Neuronal stem cell (in vitro differentiated cells): ENCODE measurements at regions not wholly inside any gene's neighbourhood (a gene's known extent, or its start where the extent isn't known, plus 50 kb on each side); places are given as distances from the start of the nearest gene placed in this dataset.

Experiments
- DNase-seq: peaks from one replicate; pipeline ENCODE4 v3.0.0-alpha.2; 2013; ENCODE audit warnings: low spot score
- H2AFZ ChIP-seq: one replicate; pipeline ENCODE4 v1.6.1; 2013; ENCODE audit warnings: mild to moderate bottlenecking, low read length, inconsistent platforms
- H2AK5ac ChIP-seq: 2 replicates; pipeline ENCODE4 v1.6.1; 2013; ENCODE audit warnings: low read depth, mild to moderate bottlenecking, inconsistent platforms, low read length, moderate library complexity, mixed read lengths
- H2BK120ac ChIP-seq: 2 replicates; pipeline ENCODE4 v1.6.1; 2013; ENCODE audit warnings: low read depth, mild to moderate bottlenecking, inconsistent platforms, low read length, moderate library complexity, mixed read lengths
- H2BK12ac ChIP-seq: one replicate; pipeline ENCODE4 v1.6.1; 2013; ENCODE audit warnings: low read length, inconsistent platforms
- H2BK15ac ChIP-seq: 2 replicates; pipeline ENCODE4 v1.6.1; 2013; ENCODE audit warnings: mild to moderate bottlenecking, low read length, inconsistent platforms, mixed read lengths
- H2BK5ac ChIP-seq: one replicate; pipeline ENCODE4 v1.6.1; 2013; ENCODE audit warnings: inconsistent platforms, mild to moderate bottlenecking, low read length, moderate library complexity
- H3K14ac ChIP-seq: one replicate; pipeline ENCODE4 v1.6.1; 2013; ENCODE audit warnings: low read length, inconsistent platforms
- H3K18ac ChIP-seq: 2 replicates; pipeline ENCODE4 v1.6.1; 2013; ENCODE audit warnings: low read length, inconsistent platforms
- H3K23ac ChIP-seq: 2 replicates; pipeline ENCODE4 v1.6.1; 2013; ENCODE audit warnings: low read depth, mild to moderate bottlenecking, mixed read lengths, low read length, inconsistent platforms; ENCODE audit not compliant: poor library complexity
- H3K27ac ChIP-seq: replicated peaks from 3 replicates; pipeline ENCODE4 v1.5.1; 2013; ENCODE audit warnings: low read length, inconsistent platforms
- H3K27me3 ChIP-seq, 3 experiments: 2 replicates each; pipeline ENCODE4 v1.6.1; 2013; ENCODE audit warnings: low read length in 3 of 3, mild to moderate bottlenecking in 2 of 3, inconsistent platforms in 1 of 3, low read depth in 1 of 3, mixed read lengths in 1 of 3, moderate library complexity in 1 of 3; ENCODE audit not compliant: control insufficient read depth in 3 of 3, insufficient read depth in 3 of 3
- H3K36me3 ChIP-seq, 2 donors: replicated peaks in 1 of 2; 2 replicates each; pipeline ENCODE4 v1.6.1; 2013; ENCODE audit warnings: low read length in 2 of 2; ENCODE audit not compliant: control insufficient read depth in 2 of 2, insufficient read depth in 2 of 2
- H3K4ac ChIP-seq: 2 replicates; pipeline ENCODE4 v1.6.1; 2013; ENCODE audit warnings: inconsistent platforms, mild to moderate bottlenecking, low read length, moderate library complexity
- H3K4me1 ChIP-seq, 2 donors: 1 replicate in 1 of 2; 2 replicates in 1 of 2; pipeline ENCODE4 v1.6.1; 2013; ENCODE audit warnings: low read length in 2 of 2, low read depth in 1 of 2; ENCODE audit not compliant: control insufficient read depth in 2 of 2, insufficient read depth in 1 of 2
- H3K4me2 ChIP-seq: one replicate; pipeline ENCODE4 v1.6.1; 2013; ENCODE audit warnings: mild to moderate bottlenecking, low read length, inconsistent platforms; ENCODE audit not compliant: insufficient read depth, poor library complexity, severe bottlenecking
- H3K4me3 ChIP-seq, 2 donors: 2 replicates each; pipeline ENCODE4 v1.5.1; 2013; ENCODE audit warnings: low read length in 2 of 2, mild to moderate bottlenecking in 2 of 2, inconsistent platforms in 1 of 2, moderate library complexity in 1 of 2
- H3K79me1 ChIP-seq: one replicate; pipeline ENCODE4 v1.6.1; 2013; ENCODE audit warnings: low read depth, mild to moderate bottlenecking, inconsistent platforms, low read length, moderate library complexity
- H3K9ac ChIP-seq: one replicate; pipeline ENCODE4 v1.6.1; 2013; ENCODE audit warnings: mild to moderate bottlenecking, low read depth, low read length, inconsistent platforms; ENCODE audit not compliant: poor library complexity
- H3K9me3 ChIP-seq, 2 donors: replicated peaks in 1 of 2; 2 replicates each; pipeline versions ENCODE3 to v1.6.1; 2013; ENCODE audit warnings: low read length in 2 of 2, mild to moderate bottlenecking in 2 of 2, inconsistent platforms in 1 of 2, low read depth in 1 of 2, mixed read lengths in 1 of 2, moderate library complexity in 1 of 2; ENCODE audit not compliant: control insufficient read depth in 2 of 2, insufficient read depth in 1 of 2
- H4K8ac ChIP-seq: one replicate; pipeline ENCODE4 v1.6.1; 2013; ENCODE audit warnings: low read depth, mild to moderate bottlenecking, inconsistent platforms, low read length, moderate library complexity
- H4K91ac ChIP-seq: one replicate; pipeline ENCODE4 v1.6.1; 2013; ENCODE audit warnings: low read length, low read depth, mild to moderate bottlenecking, inconsistent platforms; ENCODE audit not compliant: poor library complexity
- WGBS, 2 donors: extraction: QIAGEN DNeasy Blood & Tissue Kit; methylation state at CpG; one replicate each; pipeline ENCODE4 v1.1.7; 2013; ENCODE audit warnings: missing lambda C conversion rate in 2 of 2, mixed read lengths in 1 of 2; ENCODE audit not compliant: insufficient read length in 2 of 2, insufficient replicate concordance in 1 of 2; ENCODE audit errors: extremely low coverage in 2 of 2; 5-methylcytosine and 5-hydroxymethylcytosine counted together

GRCh38 chr5:31047621-31048020 is 145.9 kb upstream of the CDH6 start:
- no peak overlapping the region for H2AK5ac ChIP-seq
- H3K36me3 ChIP-seq, result no peaks in the 10 kb centered on the region
- H4K8ac ChIP-seq, result no peak overlapping the region
- H2BK15ac ChIP-seq, result no peak overlapping the region
- no CpG with 5 or more reads among the region's 2 CpGs for WGBS, 2 donors
- no peak overlapping the region for H3K18ac ChIP-seq
- no peak overlapping the region for H2BK5ac ChIP-seq
- no peak overlapping the region for H2BK12ac ChIP-seq
- H3K27ac ChIP-seq, result no peak overlapping the region
- no peak overlapping the region for H4K91ac ChIP-seq
- no peaks in the 10 kb centered on the region for H3K27me3 ChIP-seq
- H3K14ac ChIP-seq, result no peak overlapping the region
- no peak overlapping the region for H3K4me3 ChIP-seq
- H3K9me3 ChIP-seq, result peaks cover 0 to 1% of the 10 kb centered on the region in 2 donors
- no peak overlapping the region for H3K23ac ChIP-seq
- H3K4ac ChIP-seq, result no peak overlapping the region
- no peak overlapping the region for H3K9ac ChIP-seq
- DNase-seq, result no peak
- H3K4me1 ChIP-seq, result peaks cover 4 to 6% of the 10 kb centered on the region in 2 donors
- no peak overlapping the region for H2BK120ac ChIP-seq
- no peak overlapping the region for H2AFZ ChIP-seq
- H3K79me1 ChIP-seq, result no peaks in the 10 kb centered on the region
- no peak overlapping the region for H3K4me2 ChIP-seq

- Histone ChIP-seq H3K4me1 (peaks cover 4 to 6% of the 10 kb centered on the region in 2 donors), H3K14ac (no peak overlapping the region), H3K9ac (no peak overlapping the region), H3K4me2 (no peak overlapping the region), H3K4ac (no peak overlapping the region), H2AK5ac (no peak overlapping the region), H2BK12ac (no peak overlapping the region), H3K9me3 (peaks cover 0 to 1% of the 10 kb centered on the region in 2 donors), H4K91ac (no peak overlapping the region), H3K79me1 (no peaks in the 10 kb centered on the region), H2BK15ac (no peak overlapping the region), H3K36me3 (no peaks in the 10 kb centered on the region), H2BK5ac (no peak overlapping the region), H3K23ac (no peak overlapping the region), H2AFZ (no peak overlapping the region), H3K27ac (no peak overlapping the region), H3K27me3 (no peaks in the 10 kb centered on the region), H4K8ac (no peak overlapping the region), H3K18ac (no peak overlapping the region), H2BK120ac (no peak overlapping the region), H3K4me3 (no peak overlapping the region)
- no CpG with 5 or more reads among the region's 5 CpGs for whole genome bisulfite sequencing, 2 donors
- DNase-seq, result no peak
Observed at GRCh38 chr5:31047007-31047406, 146.5 kb upstream of the CDH6 start.

DNA sequence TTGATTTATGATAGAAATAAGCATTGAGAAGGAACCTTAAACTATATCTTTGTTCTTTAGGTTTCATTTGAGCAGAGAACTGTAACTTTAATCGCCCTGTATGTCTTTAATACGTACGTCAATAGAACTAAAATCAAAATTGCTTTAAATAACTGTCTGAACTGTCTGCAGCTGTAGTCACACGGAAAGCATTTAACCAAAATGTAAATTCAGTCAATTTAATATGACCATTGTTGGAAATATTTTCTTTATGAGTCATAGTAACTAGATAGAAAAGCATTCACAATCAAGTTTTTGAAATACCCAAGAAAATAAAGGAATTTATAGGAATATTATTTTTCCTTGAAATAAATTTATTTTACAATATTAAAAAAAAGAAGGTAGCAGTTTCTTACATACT is 157.1 kb upstream of the CDH6 start:
- Histone ChIP-seq H3K4me1 (no peaks in the 10 kb centered on the region), H3K27ac (no peak overlapping the region), H3K4me2 (no peak overlapping the region), H2BK5ac (no peak overlapping the region), H3K9me3 (peaks cover 0 to 2% of the 10 kb centered on the region in 2 donors), H3K14ac (no peak overlapping the region), H3K36me3 (no peaks in the 10 kb centered on the region), H3K23ac (no peak overlapping the region), H4K91ac (no peak overlapping the region), H3K4ac (no peak overlapping the region), H4K8ac (no peak overlapping the region), H3K4me3 (no peak overlapping the region), H3K27me3 (no peaks in the 10 kb centered on the region), H3K18ac (no peak overlapping the region), H2AK5ac (no peak overlapping the region), H3K79me1 (no peaks in the 10 kb centered on the region), H2BK15ac (no peak overlapping the region), H2BK12ac (no peak overlapping the region), H2AFZ (no peak overlapping the region), H2BK120ac (no peak overlapping the region), H3K9ac (no peak overlapping the region)
- WGBS, 2 donors, result no CpG with 5 or more reads among the region's 4 CpGs
- DNase-seq, result no peak

GRCh38 chr5:31033295-31033694 is 160.2 kb upstream of the CDH6 start:
- Histone ChIP-seq H2BK5ac (no peak overlapping the region), H3K36me3 (no peaks in the 10 kb centered on the region), H2AK5ac (no peak overlapping the region), H2BK12ac (no peak overlapping the region), H3K9me3 (peaks cover 0 to 6% of the 10 kb centered on the region in 2 donors), H4K8ac (no peak overlapping the region), H3K14ac (no peak overlapping the region), H4K91ac (no peak overlapping the region), H3K9ac (no peak overlapping the region), H3K4me3 (no peak overlapping the region), H2AFZ (no peak overlapping the region), H3K27ac (no peak overlapping the region), H3K4me2 (no peak overlapping the region), H3K27me3 (no peaks in the 10 kb centered on the region), H2BK120ac (no peak overlapping the region), H3K18ac (no peak overlapping the region), H3K4me1 (no peaks in the 10 kb centered on the region), H2BK15ac (no peak overlapping the region), H3K79me1 (no peaks in the 10 kb centered on the region), H3K23ac (no peak overlapping the region), H3K4ac (no peak overlapping the region)
- WGBS, 2 donors, result no CpG with 5 or more reads among the region's 1 CpG
- DNase-seq, result no peak
